ENCODE measurements at regions not wholly inside any gene's neighbourhood (a gene's known extent, or its start where the extent isn't known, plus 50 kb on each side); places are given as distances from the start of the nearest gene placed in this dataset.

DNA sequence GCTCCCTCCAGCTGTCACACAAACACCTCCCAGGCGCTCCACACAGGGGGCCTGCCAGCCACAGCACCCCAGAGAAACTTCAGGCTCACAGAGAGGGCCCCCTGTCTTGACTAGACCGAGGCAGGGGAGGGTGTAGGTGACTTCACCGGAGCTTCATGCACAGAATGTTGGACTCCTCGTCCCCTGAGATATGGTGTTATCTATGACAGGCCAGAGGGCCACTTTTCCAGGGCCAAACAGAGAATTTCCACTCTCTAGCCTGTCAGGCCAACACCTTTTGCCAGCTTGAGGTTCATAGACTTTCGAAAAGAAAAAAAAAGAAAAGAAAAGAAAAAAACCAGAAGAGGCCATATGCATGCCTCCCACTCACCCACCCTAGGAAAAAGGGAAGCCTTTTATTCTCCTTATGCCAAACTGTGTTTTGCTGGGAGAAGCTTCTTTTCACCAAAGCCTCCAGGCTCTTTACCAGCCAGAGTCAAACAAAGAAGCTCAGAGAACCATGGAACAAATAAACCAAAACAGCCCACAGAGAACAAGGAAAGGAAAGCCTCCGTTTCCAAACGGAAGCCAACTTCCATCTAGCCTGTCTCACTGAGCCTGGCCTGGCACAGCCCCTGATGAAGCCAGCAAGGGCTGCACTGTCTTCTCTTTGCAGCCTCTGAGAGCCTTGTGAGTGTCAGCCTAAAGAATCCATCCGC lies 313.2 kb upstream of the JARID2 start:
- Histone ChIP-seq H3K4me1 (ENCODE audit: control extremely low read depth in 1 of 4, control insufficient read depth in 4 of 4, insufficient read depth in 4 of 4, low read length in 3 of 4) (peaks cover 0 to 13% (median 3%) of the 10 kb centered on the region in 4 experiments), H3K27ac (ENCODE audit: insufficient read depth in 1 of 2, low read depth in 1 of 2, low read length in 2 of 2, poor library complexity in 1 of 2, severe bottlenecking in 2 of 2) (no peak overlapping the region), H3K27me3 (replicated peaks in 2 of 5; ENCODE audit: control insufficient read depth in 4 of 5, insufficient read depth in 5 of 5, low read length in 4 of 5) (no peaks in the 10 kb centered on the region), H3K9me3 (ENCODE audit: control extremely low read depth in 1 of 5, control insufficient read depth in 4 of 5, insufficient read depth in 2 of 5, low read depth in 1 of 5, low read length in 4 of 5) (no peaks in the 10 kb centered on the region), H3K36me3 (ENCODE audit: control insufficient read depth in 4 of 4, insufficient read depth in 4 of 4, low read length in 3 of 4) (no peaks in the 10 kb centered on the region), H3K4me3 (ENCODE audit: control insufficient read depth in 1 of 7, extremely low read depth in 1 of 7, insufficient read depth in 4 of 7, low read depth in 2 of 7, low read length in 6 of 7) (no peak overlapping the region)
- ChIA-PET CTCF (no interaction called here), POLR2A (no interaction called here)
- WGBS (ENCODE audit: insufficient coverage) = 82% methylated on average over 5 of the region's 8 CpGs
- DNase-seq = no peak

DNA sequence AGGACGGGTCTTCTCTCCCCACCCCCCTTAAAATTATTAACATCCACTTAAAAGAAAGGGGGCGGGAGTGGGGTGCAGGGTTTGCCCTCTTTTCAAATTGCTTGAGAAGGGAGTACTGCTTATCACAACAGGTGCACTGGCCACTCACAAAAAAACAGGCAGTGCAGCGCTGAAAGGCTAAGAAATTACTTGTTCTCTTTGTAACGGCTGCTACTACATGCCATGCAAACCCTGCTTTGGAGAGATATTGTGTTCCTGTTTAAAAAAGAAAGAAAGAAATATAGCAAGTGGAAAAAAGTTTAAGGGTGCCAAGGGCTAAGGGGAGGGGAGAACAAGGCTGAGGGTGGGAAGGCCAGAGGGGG lies 312.7 kb upstream of the JARID2 start:
- no peaks in the 10 kb centered on the region for H3K27me3 ChIP-seq (replicated peaks in 2 of 5; ENCODE audit: control insufficient read depth in 4 of 5, insufficient read depth in 5 of 5, low read length in 4 of 5)
- DNase-seq = no peak
- H3K36me3 ChIP-seq (ENCODE audit: control insufficient read depth in 4 of 4, insufficient read depth in 4 of 4, low read length in 3 of 4) = no peaks in the 10 kb centered on the region
- peaks cover 0 to 13% (median 3%) of the 10 kb centered on the region in 4 experiments for H3K4me1 ChIP-seq (ENCODE audit: control extremely low read depth in 1 of 4, control insufficient read depth in 4 of 4, insufficient read depth in 4 of 4, low read length in 3 of 4)
- ChIA-PET POLR2A (no interaction called here), CTCF (no interaction called here)
- no peak overlapping the region for H3K4me3 ChIP-seq (ENCODE audit: control insufficient read depth in 1 of 7, extremely low read depth in 1 of 7, insufficient read depth in 4 of 7, low read depth in 2 of 7, low read length in 6 of 7)
- 74% methylated on average over 2 of the region's 4 CpGs for WGBS (ENCODE audit: insufficient coverage)
- no peaks in the 10 kb centered on the region for H3K9me3 ChIP-seq (ENCODE audit: control extremely low read depth in 1 of 5, control insufficient read depth in 4 of 5, insufficient read depth in 2 of 5, low read depth in 1 of 5, low read length in 4 of 5)
- H3K27ac ChIP-seq (ENCODE audit: insufficient read depth in 1 of 2, low read depth in 1 of 2, low read length in 2 of 2, poor library complexity in 1 of 2, severe bottlenecking in 2 of 2) = no peak overlapping the region

DNA sequence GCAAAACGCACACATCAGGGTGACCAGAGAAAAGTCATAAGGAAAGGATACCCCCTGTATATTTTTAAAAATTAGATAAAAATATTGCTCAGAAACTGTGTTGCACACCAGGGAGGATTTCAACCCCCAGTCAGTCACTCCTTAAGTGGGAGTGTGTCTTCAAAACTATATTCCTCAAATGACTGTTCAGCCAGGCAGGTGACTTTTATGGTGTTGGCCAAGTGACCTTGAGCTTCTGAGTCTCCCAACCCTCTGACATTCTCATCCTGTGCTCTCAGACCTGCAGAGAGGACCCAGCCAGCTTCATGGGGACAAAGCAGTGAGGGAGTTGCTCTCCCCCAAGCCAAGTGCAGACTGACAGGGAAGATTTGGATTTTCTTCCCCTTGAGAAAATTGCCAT lies 311.9 kb upstream of the JARID2 start:
- no CpG with 5 or more reads among the region's 1 CpG for WGBS (ENCODE audit: insufficient coverage)
- no peak for DNase-seq
- Histone ChIP-seq H3K27ac (ENCODE audit: insufficient read depth in 1 of 2, low read depth in 1 of 2, low read length in 2 of 2, poor library complexity in 1 of 2, severe bottlenecking in 2 of 2) (no peak overlapping the region), H3K4me1 (ENCODE audit: control extremely low read depth in 1 of 4, control insufficient read depth in 4 of 4, insufficient read depth in 4 of 4, low read length in 3 of 4) (peaks cover 0 to 13% (median 3%) of the 10 kb centered on the region in 4 experiments), H3K4me3 (ENCODE audit: control insufficient read depth in 1 of 7, extremely low read depth in 1 of 7, insufficient read depth in 4 of 7, low read depth in 2 of 7, low read length in 6 of 7) (no peak overlapping the region), H3K36me3 (ENCODE audit: control insufficient read depth in 4 of 4, insufficient read depth in 4 of 4, low read length in 3 of 4) (no peaks in the 10 kb centered on the region), H3K27me3 (replicated peaks in 2 of 5; ENCODE audit: control insufficient read depth in 4 of 5, insufficient read depth in 5 of 5, low read length in 4 of 5) (no peaks in the 10 kb centered on the region), H3K9me3 (ENCODE audit: control extremely low read depth in 1 of 5, control insufficient read depth in 4 of 5, insufficient read depth in 2 of 5, low read depth in 1 of 5, low read length in 4 of 5) (no peaks in the 10 kb centered on the region)
- ChIA-PET CTCF (no interaction called here), POLR2A (no interaction called here)

DNA sequence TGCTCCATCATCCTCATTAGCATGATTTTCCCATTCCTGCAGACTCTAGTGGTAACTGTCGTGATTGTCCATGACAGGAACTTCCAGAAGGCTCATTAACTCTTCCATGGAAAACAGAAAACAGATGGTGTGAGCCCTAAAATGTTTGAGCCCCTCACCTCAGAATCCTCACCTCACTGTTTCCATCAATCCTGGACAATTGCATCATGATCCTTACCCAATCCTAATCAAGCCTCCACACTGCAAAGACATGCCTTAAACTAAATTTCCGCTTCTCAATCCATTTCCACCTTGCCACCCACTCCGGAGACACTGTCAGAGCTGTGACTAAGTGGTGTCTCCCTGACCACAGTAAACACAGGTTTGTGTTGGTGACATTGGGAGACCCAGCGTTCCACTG lies 311.0 kb upstream of the JARID2 start:
- Histone ChIP-seq H3K27me3 (replicated peaks in 2 of 5; ENCODE audit: control insufficient read depth in 4 of 5, insufficient read depth in 5 of 5, low read length in 4 of 5) (no peaks in the 10 kb centered on the region), H3K4me3 (ENCODE audit: control insufficient read depth in 1 of 7, extremely low read depth in 1 of 7, insufficient read depth in 4 of 7, low read depth in 2 of 7, low read length in 6 of 7) (no peak overlapping the region), H3K27ac (ENCODE audit: insufficient read depth in 1 of 2, low read depth in 1 of 2, low read length in 2 of 2, poor library complexity in 1 of 2, severe bottlenecking in 2 of 2) (no peak overlapping the region), H3K4me1 (ENCODE audit: control extremely low read depth in 1 of 4, control insufficient read depth in 4 of 4, insufficient read depth in 4 of 4, low read length in 3 of 4) (peaks cover 0 to 13% (median 3%) of the 10 kb centered on the region in 4 experiments), H3K9me3 (ENCODE audit: control extremely low read depth in 1 of 5, control insufficient read depth in 4 of 5, insufficient read depth in 2 of 5, low read depth in 1 of 5, low read length in 4 of 5) (no peaks in the 10 kb centered on the region), H3K36me3 (ENCODE audit: control insufficient read depth in 4 of 4, insufficient read depth in 4 of 4, low read length in 3 of 4) (no peaks in the 10 kb centered on the region)
- 50% methylated on average over 2 of the region's 4 CpGs for WGBS (ENCODE audit: insufficient coverage)
- ChIA-PET CTCF (no interaction called here), POLR2A (no interaction called here)
- DNase-seq = no peak

DNA sequence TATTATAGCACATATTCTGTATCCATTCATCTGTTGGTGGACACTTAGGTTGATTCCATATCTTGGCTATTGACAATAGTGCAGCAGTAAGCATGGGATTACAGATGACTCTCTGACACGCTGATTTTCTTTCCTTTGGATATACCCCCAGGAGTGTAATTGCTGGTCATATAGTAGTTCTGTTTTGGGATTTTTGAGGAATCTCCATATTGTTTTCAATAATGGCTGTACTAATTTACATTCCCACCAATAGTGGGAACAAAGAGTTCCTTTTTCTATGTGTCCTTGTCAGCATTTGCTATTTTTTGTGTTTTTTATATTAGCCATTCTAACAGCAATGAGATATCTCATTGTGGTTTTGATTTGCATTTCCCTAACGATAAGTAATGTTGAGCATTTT lies 309.0 kb upstream of the JARID2 start:
- H3K4me1 ChIP-seq (ENCODE audit: control extremely low read depth in 1 of 4, control insufficient read depth in 4 of 4, insufficient read depth in 4 of 4, low read length in 3 of 4) = peaks cover 0 to 13% (median 3%) of the 10 kb centered on the region in 4 experiments
- H3K27ac ChIP-seq (ENCODE audit: insufficient read depth in 1 of 2, low read depth in 1 of 2, low read length in 2 of 2, poor library complexity in 1 of 2, severe bottlenecking in 2 of 2) = no peak overlapping the region
- POLR2A ChIA-PET = no interaction called here
- DNase-seq = no peak
- CTCF ChIA-PET = no interaction called here
- WGBS (ENCODE audit: insufficient coverage) = no CpG with 5 or more reads among the region's 2 CpGs
- no peaks in the 10 kb centered on the region for H3K27me3 ChIP-seq (replicated peaks in 2 of 5; ENCODE audit: control insufficient read depth in 4 of 5, insufficient read depth in 5 of 5, low read length in 4 of 5)
- no peak overlapping the region for H3K4me3 ChIP-seq (ENCODE audit: control insufficient read depth in 1 of 7, extremely low read depth in 1 of 7, insufficient read depth in 4 of 7, low read depth in 2 of 7, low read length in 6 of 7)
- no peaks in the 10 kb centered on the region for H3K36me3 ChIP-seq (ENCODE audit: control insufficient read depth in 4 of 4, insufficient read depth in 4 of 4, low read length in 3 of 4)
- no peaks in the 10 kb centered on the region for H3K9me3 ChIP-seq (ENCODE audit: control extremely low read depth in 1 of 5, control insufficient read depth in 4 of 5, insufficient read depth in 2 of 5, low read depth in 1 of 5, low read length in 4 of 5)

DNA sequence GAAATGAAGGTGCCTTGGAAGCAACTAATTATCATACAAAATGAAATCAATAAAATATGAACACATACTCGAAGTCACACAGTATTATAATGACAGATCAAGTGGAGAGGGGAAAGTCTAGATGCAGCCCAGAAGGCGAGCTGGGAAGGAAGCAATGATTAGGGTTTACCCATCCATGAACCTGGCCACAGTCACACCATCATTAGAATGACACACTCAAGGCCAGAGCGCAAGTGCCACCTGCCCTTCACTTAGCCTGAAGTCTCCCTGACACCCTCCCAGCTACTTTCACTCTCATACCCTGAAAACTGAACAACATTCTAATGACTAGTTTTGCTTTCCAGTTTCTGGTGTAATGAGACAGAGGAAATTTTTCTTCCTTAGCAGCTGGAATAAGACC lies 302.8 kb upstream of the JARID2 start:
- H3K36me3 ChIP-seq (ENCODE audit: control insufficient read depth in 4 of 4, insufficient read depth in 4 of 4, low read length in 3 of 4) = no peaks in the 10 kb centered on the region
- DNase-seq = no peak
- no peak overlapping the region for H3K27ac ChIP-seq (ENCODE audit: insufficient read depth in 1 of 2, low read depth in 1 of 2, low read length in 2 of 2, poor library complexity in 1 of 2, severe bottlenecking in 2 of 2)
- no peak overlapping the region for H3K4me3 ChIP-seq (ENCODE audit: control insufficient read depth in 1 of 7, extremely low read depth in 1 of 7, insufficient read depth in 4 of 7, low read depth in 2 of 7, low read length in 6 of 7)
- no peaks in the 10 kb centered on the region for H3K27me3 ChIP-seq (replicated peaks in 2 of 5; ENCODE audit: control insufficient read depth in 4 of 5, insufficient read depth in 5 of 5, low read length in 4 of 5)
- no peaks in the 10 kb centered on the region for H3K9me3 ChIP-seq (ENCODE audit: control extremely low read depth in 1 of 5, control insufficient read depth in 4 of 5, insufficient read depth in 2 of 5, low read depth in 1 of 5, low read length in 4 of 5)
- ChIA-PET POLR2A (interaction anchor here (0.7 kb wide), 1 partner anchor 581 kb away, joined by 3 read pairs; no protein-coding TSS in a partner anchor), CTCF (no interaction called here)
- peaks cover 0 to 14% (median 0%) of the 10 kb centered on the region in 4 experiments for H3K4me1 ChIP-seq (ENCODE audit: control extremely low read depth in 1 of 4, control insufficient read depth in 4 of 4, insufficient read depth in 4 of 4, low read length in 3 of 4)
- 100% methylated on average over 1 of the region's 3 CpGs for WGBS (ENCODE audit: insufficient coverage)

DNA sequence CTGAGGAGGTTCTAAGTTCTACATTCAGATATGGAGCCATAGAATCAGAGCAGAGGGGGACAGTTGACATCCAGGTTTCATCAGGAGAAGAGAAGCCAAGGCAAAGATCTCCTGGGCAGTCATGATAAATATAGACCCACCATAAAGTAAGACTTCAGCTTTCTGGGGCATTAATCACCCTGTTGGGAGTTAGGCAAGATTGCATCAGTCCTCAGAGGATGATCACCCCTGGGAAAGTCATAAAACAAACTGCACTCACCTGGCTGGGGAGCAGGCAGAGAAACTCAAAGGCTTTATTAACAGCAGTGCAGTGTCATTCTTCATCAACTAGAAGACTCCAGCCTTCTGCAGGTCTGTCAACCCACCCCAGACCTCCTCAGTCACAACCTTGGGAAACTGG lies 301.3 kb upstream of the JARID2 start:
- POLR2A ChIA-PET = no interaction called here
- H3K36me3 ChIP-seq (ENCODE audit: control insufficient read depth in 4 of 4, insufficient read depth in 4 of 4, low read length in 3 of 4) = no peaks in the 10 kb centered on the region
- no peaks in the 10 kb centered on the region for H3K9me3 ChIP-seq (ENCODE audit: control extremely low read depth in 1 of 5, control insufficient read depth in 4 of 5, insufficient read depth in 2 of 5, low read depth in 1 of 5, low read length in 4 of 5)
- no peaks in the 10 kb centered on the region for H3K27me3 ChIP-seq (replicated peaks in 2 of 5; ENCODE audit: control insufficient read depth in 4 of 5, insufficient read depth in 5 of 5, low read length in 4 of 5)
- no peak overlapping the region for H3K27ac ChIP-seq (ENCODE audit: insufficient read depth in 1 of 2, low read depth in 1 of 2, low read length in 2 of 2, poor library complexity in 1 of 2, severe bottlenecking in 2 of 2)
- H3K4me1 ChIP-seq (ENCODE audit: control extremely low read depth in 1 of 4, control insufficient read depth in 4 of 4, insufficient read depth in 4 of 4, low read length in 3 of 4) = peaks cover 0 to 17% (median 0%) of the 10 kb centered on the region in 4 experiments
- no peak for DNase-seq
- CTCF ChIA-PET = no interaction called here
- no peak overlapping the region for H3K4me3 ChIP-seq (ENCODE audit: control insufficient read depth in 1 of 7, extremely low read depth in 1 of 7, insufficient read depth in 4 of 7, low read depth in 2 of 7, low read length in 6 of 7)

Data from common myeloid progenitor, CD34-positive (primary cell).